ENCODE measurements at regions not wholly inside any gene's neighbourhood (a gene's known extent, or its start where the extent isn't known, plus 50 kb on each side); places are given as distances from the start of the nearest gene placed in this dataset.

DNA sequence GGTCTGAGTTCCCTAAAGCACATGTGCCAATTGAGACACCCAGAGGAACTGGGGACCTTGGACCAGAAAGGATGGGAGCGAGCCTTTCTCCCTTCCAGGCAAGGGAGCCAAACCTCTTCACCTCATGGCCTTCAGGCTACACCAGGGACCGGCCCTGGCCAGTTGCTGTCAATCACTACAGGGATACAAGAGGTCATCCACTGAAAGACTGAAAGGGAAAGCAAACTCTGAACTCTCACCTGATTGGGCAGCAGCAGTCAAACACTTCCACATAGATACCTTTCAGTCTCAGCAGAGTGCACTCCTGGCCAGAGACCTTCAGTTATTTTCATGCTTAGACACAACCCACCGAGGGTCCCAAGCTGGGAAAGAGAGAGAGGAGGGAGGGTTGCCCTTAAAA lies 1956.0 kb upstream of the LRRTM1 start:
- in situ Hi-C loops (cut with MboI) (no loop called here), intact Hi-C loops (cut with micrococcal nuclease; ENCODE audit: unreplicated experiment) (no loop called here)
- DNase-seq (ENCODE audit: low read depth, low spot score) (no peak), FAIRE-seq (no peak), ATAC-seq (peak; percentile 63)
- ChIA-PET SMC1A (ENCODE audit: uncharacterized antibody, unreplicated experiment) (interaction anchor here (0.7 to 1.2 kb wide), 2 partner anchors 80 to 153 kb away, joined by 3 read pairs; no protein-coding TSS in a partner anchor), CTCF (no interaction called here), POLR2A (no interaction called here), RAD21 (ENCODE audit: unreplicated experiment) (no interaction called here)
- H3K4me3 ChIP-seq, result no peak overlapping the region
- H3K4me1 ChIP-seq (ENCODE audit: control insufficient read depth, insufficient read depth, low read length), result no peaks in the 10 kb centered on the region
- no peaks in the 10 kb centered on the region for H3K27me3 ChIP-seq (replicated peaks in 1 of 2; ENCODE audit: control insufficient read depth in 2 of 2, insufficient read depth in 2 of 2, low read length in 1 of 2)
- H3K9ac ChIP-seq (ENCODE audit: control insufficient read depth, insufficient read depth, low read length), result no peak overlapping the region
- no peaks in the 10 kb centered on the region for H3K9me3 ChIP-seq (replicated peaks; ENCODE audit: control insufficient read depth, insufficient read depth, low read length)
- no peak overlapping the region for H3K4me2 ChIP-seq (ENCODE audit: control insufficient read depth, insufficient read depth)
- no peak overlapping the region for H2AFZ ChIP-seq (ENCODE audit: control insufficient read depth, low read depth, low read length)
- H3K79me2 ChIP-seq (ENCODE audit: control insufficient read depth, insufficient read depth, low read length), result no peaks in the 10 kb centered on the region
- H4K20me1 ChIP-seq (ENCODE audit: control insufficient read depth, insufficient read depth), result no peaks in the 10 kb centered on the region
- no peaks in the 10 kb centered on the region for H3K36me3 ChIP-seq (ENCODE audit: control insufficient read depth in 2 of 2, insufficient read depth in 2 of 2, low read length in 1 of 2)
- TF ChIP-seq EED (IDR thresholded peaks at IDR 0.05; ENCODE audit: low read depth) (no peak), KAT2A (conservative IDR thresholded peaks at IDR 0.05; ENCODE audit: control insufficient read depth, low read depth, low read length) (no peak)
- TF ChIP-seq, protein P1, sequence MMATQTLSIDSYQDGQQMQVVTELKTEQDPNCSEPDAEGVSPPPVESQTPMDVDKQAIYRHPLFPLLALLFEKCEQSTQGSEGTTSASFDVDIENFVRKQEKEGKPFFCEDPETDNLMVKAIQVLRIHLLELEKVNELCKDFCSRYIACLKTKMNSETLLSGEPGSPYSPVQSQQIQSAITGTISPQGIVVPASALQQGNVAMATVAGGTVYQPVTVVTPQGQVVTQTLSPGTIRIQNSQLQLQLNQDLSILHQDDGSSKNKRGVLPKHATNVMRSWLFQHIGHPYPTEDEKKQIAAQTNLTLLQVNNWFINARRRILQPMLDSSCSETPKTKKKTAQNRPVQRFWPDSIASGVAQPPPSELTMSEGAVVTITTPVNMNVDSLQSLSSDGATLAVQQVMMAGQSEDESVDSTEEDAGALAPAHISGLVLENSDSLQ (IDR thresholded peaks at IDR 0.05), result peak; percentile 65; the same call in 1 of the 2 replicates
- TF ChIP-seq, protein P2, sequence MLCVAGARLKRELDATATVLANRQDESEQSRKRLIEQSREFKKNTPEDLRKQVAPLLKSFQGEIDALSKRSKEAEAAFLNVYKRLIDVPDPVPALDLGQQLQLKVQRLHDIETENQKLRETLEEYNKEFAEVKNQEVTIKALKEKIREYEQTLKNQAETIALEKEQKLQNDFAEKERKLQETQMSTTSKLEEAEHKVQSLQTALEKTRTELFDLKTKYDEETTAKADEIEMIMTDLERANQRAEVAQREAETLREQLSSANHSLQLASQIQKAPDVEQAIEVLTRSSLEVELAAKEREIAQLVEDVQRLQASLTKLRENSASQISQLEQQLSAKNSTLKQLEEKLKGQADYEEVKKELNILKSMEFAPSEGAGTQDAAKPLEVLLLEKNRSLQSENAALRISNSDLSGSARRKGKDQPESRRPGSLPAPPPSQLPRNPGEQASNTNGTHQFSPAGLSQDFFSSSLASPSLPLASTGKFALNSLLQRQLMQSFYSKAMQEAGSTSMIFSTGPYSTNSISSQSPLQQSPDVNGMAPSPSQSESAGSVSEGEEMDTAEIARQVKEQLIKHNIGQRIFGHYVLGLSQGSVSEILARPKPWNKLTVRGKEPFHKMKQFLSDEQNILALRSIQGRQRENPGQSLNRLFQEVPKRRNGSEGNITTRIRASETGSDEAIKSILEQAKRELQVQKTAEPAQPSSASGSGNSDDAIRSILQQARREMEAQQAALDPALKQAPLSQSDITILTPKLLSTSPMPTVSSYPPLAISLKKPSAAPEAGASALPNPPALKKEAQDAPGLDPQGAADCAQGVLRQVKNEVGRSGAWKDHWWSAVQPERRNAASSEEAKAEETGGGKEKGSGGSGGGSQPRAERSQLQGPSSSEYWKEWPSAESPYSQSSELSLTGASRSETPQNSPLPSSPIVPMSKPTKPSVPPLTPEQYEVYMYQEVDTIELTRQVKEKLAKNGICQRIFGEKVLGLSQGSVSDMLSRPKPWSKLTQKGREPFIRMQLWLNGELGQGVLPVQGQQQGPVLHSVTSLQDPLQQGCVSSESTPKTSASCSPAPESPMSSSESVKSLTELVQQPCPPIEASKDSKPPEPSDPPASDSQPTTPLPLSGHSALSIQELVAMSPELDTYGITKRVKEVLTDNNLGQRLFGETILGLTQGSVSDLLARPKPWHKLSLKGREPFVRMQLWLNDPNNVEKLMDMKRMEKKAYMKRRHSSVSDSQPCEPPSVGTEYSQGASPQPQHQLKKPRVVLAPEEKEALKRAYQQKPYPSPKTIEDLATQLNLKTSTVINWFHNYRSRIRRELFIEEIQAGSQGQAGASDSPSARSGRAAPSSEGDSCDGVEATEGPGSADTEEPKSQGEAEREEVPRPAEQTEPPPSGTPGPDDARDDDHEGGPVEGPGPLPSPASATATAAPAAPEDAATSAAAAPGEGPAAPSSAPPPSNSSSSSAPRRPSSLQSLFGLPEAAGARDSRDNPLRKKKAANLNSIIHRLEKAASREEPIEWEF (IDR thresholded peaks at IDR 0.05; ENCODE audit: insufficient replicate concordance, low read depth, low read length), result no peak
- 4% methylated on average over 3 of the region's 3 CpGs for WGBS (ENCODE audit: insufficient coverage, insufficient replicate concordance, low lambda C conversion rate, missing lambda C conversion rate)
- no TSS peak for BruUV-seq (replicated peaks)
- H3K27ac ChIP-seq (ENCODE audit: control insufficient read depth, insufficient read depth), result no peak overlapping the region
